Gastrocnemius medialis (tissue), 4 donors: ENCODE measurements at regions not wholly inside any gene's neighbourhood (a gene's known extent, or its start where the extent isn't known, plus 50 kb on each side); places are given as distances from the start of the nearest gene placed in this dataset.

ENCODE experiments used
- CTCF ChIP-seq, 5 experiments: fragments of 450-650 bp in 3 of 5; fragments of 200-600 bp in 2 of 5; sonication (generic) in 2 of 5; IDR thresholded peaks in 4 of 5; conservative IDR thresholded peaks in 1 of 5; 1 replicate in 4 of 5; 2 replicates in 1 of 5; pipeline ENCODE4 v1.5.1; 2016 to 2019; ENCODE audit warnings: antibody characterized with exemption in 5 of 5, mild to moderate bottlenecking in 3 of 5, moderate library complexity in 3 of 5
- POLR2A ChIP-seq, 2 donors: fragments of 450-650 bp; IDR thresholded peaks; one replicate each; pipeline ENCODE4 v1.6.1; 2017; ENCODE audit warnings: antibody characterized with exemption in 2 of 2, mild to moderate bottlenecking in 2 of 2, moderate library complexity in 2 of 2

- TF ChIP-seq CTCF (IDR thresholded peaks at IDR 0.05 in 4 of 5, conservative IDR thresholded peaks at IDR 0.05 in 1 of 5) = no peak
- no peak for TF ChIP-seq POLR2A (IDR thresholded peaks at IDR 0.05)
Measured at GRCh38 chr17:83183951-83184506, 104.6 kb downstream of the METRNL start.
